Osteoblast (primary cell): ENCODE measurements at regions not wholly inside any gene's neighbourhood (a gene's known extent, or its start where the extent isn't known, plus 50 kb on each side); places are given as distances from the start of the nearest gene placed in this dataset.

Experiments
- DNase-seq: peaks from one replicate; pipeline ENCODE4 v3.0.0; 2011; ENCODE audit warnings: low spot score, mixed read lengths; ENCODE audit not compliant: insufficient read length; ENCODE audit errors: missing footprints
- H2AFZ ChIP-seq: 2 replicates; pipeline ENCODE4 v1.6.0; 2011; ENCODE audit warnings: mild to moderate bottlenecking, low read length
- H3K27ac ChIP-seq: 2 replicates; pipeline ENCODE4 v1.5.1; 2011; ENCODE audit warnings: mild to moderate bottlenecking, low read depth, low read length, moderate library complexity
- H3K27me3 ChIP-seq: 2 replicates; pipeline ENCODE4 v1.6.0; 2012; ENCODE audit warnings: mild to moderate bottlenecking, control low read depth, inconsistent platforms, low read length, moderate library complexity; ENCODE audit not compliant: insufficient read depth
- H3K36me3 ChIP-seq: 2 replicates; pipeline ENCODE4 v1.5.1; 2011; ENCODE audit warnings: mild to moderate bottlenecking, low read length, control low read depth, moderate library complexity; ENCODE audit not compliant: insufficient read depth
- H3K4me1 ChIP-seq: 2 replicates; pipeline ENCODE4 v1.5.1; 2011; ENCODE audit warnings: mild to moderate bottlenecking, low read length, control low read depth, moderate library complexity; ENCODE audit not compliant: insufficient read depth
- H3K4me2 ChIP-seq: 2 replicates; pipeline ENCODE4 v1.6.0; 2011; ENCODE audit warnings: mild to moderate bottlenecking, low read length; ENCODE audit not compliant: insufficient read depth
- H3K4me3 ChIP-seq: fragments of 200-600 bp; sonication (generic); 3 replicates; pipeline ENCODE4 v1.5.1; 2012; ENCODE audit warnings: mild to moderate bottlenecking, low read length, inconsistent platforms; ENCODE audit not compliant: insufficient read depth
- H3K79me2 ChIP-seq: 2 replicates; pipeline ENCODE4 v1.6.0; 2012; ENCODE audit warnings: mild to moderate bottlenecking, low read length, control low read depth, inconsistent platforms; ENCODE audit not compliant: insufficient read depth
- H3K9me3 ChIP-seq: 2 replicates; pipeline ENCODE4 v1.5.1; 2011; ENCODE audit warnings: low read depth, low read length, control low read depth
- H4K20me1 ChIP-seq: 2 replicates; pipeline ENCODE4 v1.6.0; 2012; ENCODE audit warnings: mild to moderate bottlenecking, low read length, control low read depth; ENCODE audit not compliant: insufficient read depth
- TF ChIP-seq, protein P1 (sequence below): IDR thresholded peaks from 2 replicates; pipeline ENCODE4 v1.5.1; 2011; ENCODE audit warnings: mild to moderate bottlenecking, low read depth, low read length, moderate library complexity; ENCODE audit errors: extremely low read depth

DNA sequence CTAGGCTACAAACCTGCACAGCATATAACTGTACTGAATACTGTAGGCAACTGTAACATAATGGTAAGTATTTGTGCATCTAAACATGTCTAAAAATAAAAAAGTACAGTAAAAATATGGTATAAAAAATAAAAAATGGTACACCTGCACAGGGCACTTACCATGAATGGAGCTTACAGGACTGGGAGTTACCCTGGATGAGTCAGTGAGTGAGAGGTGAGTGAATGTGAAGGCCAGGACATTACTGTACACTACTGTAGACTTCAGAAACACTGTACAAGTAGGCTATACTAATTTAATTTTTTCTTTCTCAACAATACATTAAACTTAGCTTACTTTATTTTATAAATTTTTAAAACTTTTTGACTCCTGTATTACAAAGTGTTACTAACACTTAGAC is 265.3 kb downstream of the KLF13 start:
- Histone ChIP-seq H3K4me2 (no peak overlapping the region), H4K20me1 (no peaks in the 10 kb centered on the region), H3K4me1 (no peaks in the 10 kb centered on the region), H3K27ac (no peak overlapping the region), H2AFZ (no peak overlapping the region), H3K9me3 (no peaks in the 10 kb centered on the region), H3K79me2 (no peaks in the 10 kb centered on the region), H3K36me3 (no peaks in the 10 kb centered on the region), H3K27me3 (no peaks in the 10 kb centered on the region), H3K4me3 (no peak overlapping the region)
- TF ChIP-seq, protein P1, sequence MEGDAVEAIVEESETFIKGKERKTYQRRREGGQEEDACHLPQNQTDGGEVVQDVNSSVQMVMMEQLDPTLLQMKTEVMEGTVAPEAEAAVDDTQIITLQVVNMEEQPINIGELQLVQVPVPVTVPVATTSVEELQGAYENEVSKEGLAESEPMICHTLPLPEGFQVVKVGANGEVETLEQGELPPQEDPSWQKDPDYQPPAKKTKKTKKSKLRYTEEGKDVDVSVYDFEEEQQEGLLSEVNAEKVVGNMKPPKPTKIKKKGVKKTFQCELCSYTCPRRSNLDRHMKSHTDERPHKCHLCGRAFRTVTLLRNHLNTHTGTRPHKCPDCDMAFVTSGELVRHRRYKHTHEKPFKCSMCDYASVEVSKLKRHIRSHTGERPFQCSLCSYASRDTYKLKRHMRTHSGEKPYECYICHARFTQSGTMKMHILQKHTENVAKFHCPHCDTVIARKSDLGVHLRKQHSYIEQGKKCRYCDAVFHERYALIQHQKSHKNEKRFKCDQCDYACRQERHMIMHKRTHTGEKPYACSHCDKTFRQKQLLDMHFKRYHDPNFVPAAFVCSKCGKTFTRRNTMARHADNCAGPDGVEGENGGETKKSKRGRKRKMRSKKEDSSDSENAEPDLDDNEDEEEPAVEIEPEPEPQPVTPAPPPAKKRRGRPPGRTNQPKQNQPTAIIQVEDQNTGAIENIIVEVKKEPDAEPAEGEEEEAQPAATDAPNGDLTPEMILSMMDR: no peak
- DNase-seq: no peak

DNA sequence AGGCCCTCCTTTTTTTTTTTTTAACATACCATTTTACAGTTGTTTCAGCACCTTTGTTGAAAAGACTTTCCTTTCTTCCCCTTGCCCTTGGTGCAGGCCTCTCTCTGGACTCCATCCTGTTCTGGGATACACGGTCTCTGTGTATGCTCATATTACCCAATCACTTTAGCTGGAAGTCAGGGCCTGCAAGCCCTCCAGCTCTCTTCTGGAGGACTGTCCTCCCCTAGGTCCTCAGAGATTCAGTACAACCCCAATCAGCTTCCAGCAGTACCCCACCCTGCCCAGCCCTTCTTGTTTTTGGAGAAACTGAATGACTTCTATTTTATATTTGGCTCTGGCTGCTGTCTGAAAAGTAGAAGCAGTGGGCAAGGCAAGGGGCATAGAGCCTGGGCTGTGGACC is 270.8 kb downstream of the KLF13 start:
- no peaks in the 10 kb centered on the region for H3K79me2 ChIP-seq
- no peak overlapping the region for H3K4me2 ChIP-seq
- no peaks in the 10 kb centered on the region for H4K20me1 ChIP-seq
- H3K4me3 ChIP-seq: no peak overlapping the region
- H3K27me3 ChIP-seq: no peaks in the 10 kb centered on the region
- H3K4me1 ChIP-seq: no peaks in the 10 kb centered on the region
- no peaks in the 10 kb centered on the region for H3K36me3 ChIP-seq
- H3K9me3 ChIP-seq: no peaks in the 10 kb centered on the region
- no peak for DNase-seq
- TF ChIP-seq, protein P1: no peak
- H3K27ac ChIP-seq: no peak overlapping the region
- H2AFZ ChIP-seq: no peak overlapping the region

DNA sequence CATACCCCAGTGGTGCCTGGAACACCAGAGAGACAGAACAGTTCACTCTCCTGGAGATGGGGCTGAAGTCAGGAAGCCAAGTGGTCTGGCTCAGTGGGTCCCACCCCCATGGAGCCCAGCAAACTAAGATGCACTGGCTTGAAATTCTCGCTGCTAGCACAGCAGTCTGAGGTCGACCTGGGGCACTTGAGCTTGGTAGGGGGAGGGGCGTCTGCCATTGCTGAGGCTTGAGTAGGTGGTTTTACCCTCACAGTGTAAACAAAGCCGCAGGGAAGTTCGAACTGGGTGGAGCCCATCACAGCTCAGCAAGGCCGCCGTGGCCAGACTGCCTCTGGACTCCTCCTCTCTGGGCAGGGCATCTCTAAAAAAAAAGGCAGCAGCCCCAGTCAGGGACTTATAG is 272.0 kb downstream of the KLF13 start:
- Histone ChIP-seq H3K27ac (no peak overlapping the region), H3K79me2 (no peaks in the 10 kb centered on the region), H3K4me1 (no peaks in the 10 kb centered on the region), H3K9me3 (no peaks in the 10 kb centered on the region), H2AFZ (peak overlapping the region; percentile 29), H4K20me1 (no peaks in the 10 kb centered on the region), H3K27me3 (no peaks in the 10 kb centered on the region), H3K4me3 (no peak overlapping the region), H3K4me2 (no peak overlapping the region), H3K36me3 (no peaks in the 10 kb centered on the region)
- DNase-seq: no peak
- TF ChIP-seq, protein P1: no peak

DNA sequence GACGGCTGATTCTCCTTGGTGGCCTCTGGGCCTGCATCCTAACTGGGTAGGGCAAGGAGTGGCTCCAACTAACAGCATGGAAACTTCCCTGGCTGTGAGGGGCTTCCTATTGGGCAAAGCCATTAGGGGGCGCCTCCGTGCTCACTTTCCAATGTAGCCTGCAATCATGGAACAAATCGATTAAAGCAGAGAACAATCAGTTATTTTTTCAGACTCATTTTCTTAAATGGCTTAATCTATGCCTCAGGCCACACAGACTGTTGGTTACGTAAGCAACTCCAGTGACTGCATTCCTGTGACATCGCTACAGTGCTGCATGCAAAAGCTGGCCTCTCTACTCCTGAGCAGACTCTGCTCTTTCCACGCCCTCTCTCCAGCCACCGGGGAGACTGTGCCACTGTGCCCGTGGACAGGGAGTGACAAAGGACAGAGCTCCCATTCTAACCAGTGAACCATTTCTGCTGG is 278.9 kb downstream of the KLF13 start:
- TF ChIP-seq, protein P1: peak; percentile 17
- Histone ChIP-seq H3K79me2 (no peaks in the 10 kb centered on the region), H3K9me3 (no peaks in the 10 kb centered on the region), H3K4me3 (no peak overlapping the region), H2AFZ (peak overlapping the region; percentile 85), H3K4me1 (peaks cover 22% of the 10 kb centered on the region), H3K27ac (peak overlapping the region; percentile 67), H3K36me3 (no peaks in the 10 kb centered on the region), H3K27me3 (no peaks in the 10 kb centered on the region), H4K20me1 (no peaks in the 10 kb centered on the region), H3K4me2 (peak overlapping the region; percentile 61)
- DNase-seq: no peak
